ENCODE measurements at regions not wholly inside any gene's neighbourhood (a gene's known extent, or its start where the extent isn't known, plus 50 kb on each side); places are given as distances from the start of the nearest gene placed in this dataset.

GRCh38 chr1:63127376-63127775, 195.0 kb upstream of the FOXD3 start:
- H3K4me1 ChIP-seq = no peaks in the 10 kb centered on the region
- TF ChIP-seq POLR2A (IDR thresholded peaks at IDR 0.05) (no peak), CTCF (IDR thresholded peaks at IDR 0.05) (no peak)
- no peaks in the 10 kb centered on the region for H3K27me3 ChIP-seq
- DNase-seq = no peak
- intact Hi-C loops (cut with DNase I; ENCODE audit: low total_unique reads) = no loop called here
- no peaks in the 10 kb centered on the region for H3K36me3 ChIP-seq (ENCODE audit: low read depth, missing control alignments)
- H3K4me3 ChIP-seq = no peak overlapping the region
- H3K27ac ChIP-seq = no peak overlapping the region
- H3K9me3 ChIP-seq = no peaks in the 10 kb centered on the region
- WGBS, 2 donors = 53 to 54% methylated on average over 5 of the region's 5 CpGs

GRCh38 chr1:63128556-63128955, 193.8 kb upstream of the FOXD3 start:
- 58 to 66% methylated on average over 4 of the region's 4 CpGs for WGBS, 2 donors

GRCh38 chr1:63129184-63129583, 193.2 kb upstream of the FOXD3 start:
- 95 to 98% methylated on average over 1 of the region's 1 CpG for WGBS, 2 donors
- Histone ChIP-seq H3K36me3 (ENCODE audit: low read depth, missing control alignments) (no peaks in the 10 kb centered on the region), H3K27me3 (no peaks in the 10 kb centered on the region), H3K27ac (no peak overlapping the region), H3K4me3 (no peak overlapping the region), H3K9me3 (no peaks in the 10 kb centered on the region), H3K4me1 (no peaks in the 10 kb centered on the region)
- intact Hi-C loops (cut with DNase I; ENCODE audit: low total_unique reads) = no loop called here
- TF ChIP-seq CTCF (IDR thresholded peaks at IDR 0.05) = no peak
- TF ChIP-seq POLR2A (IDR thresholded peaks at IDR 0.05) = no peak
- no peak for DNase-seq

More at GRCh38 chr1:63128556-63128955, 193.8 kb upstream of the FOXD3 start:
- intact Hi-C loops (cut with DNase I; ENCODE audit: low total_unique reads) = no loop called here
- no peaks in the 10 kb centered on the region for H3K27me3 ChIP-seq
- H3K9me3 ChIP-seq = no peaks in the 10 kb centered on the region
- H3K27ac ChIP-seq = no peak overlapping the region
- TF ChIP-seq CTCF (IDR thresholded peaks at IDR 0.05) = no peak
- no peak for TF ChIP-seq POLR2A (IDR thresholded peaks at IDR 0.05)
- no peaks in the 10 kb centered on the region for H3K36me3 ChIP-seq (ENCODE audit: low read depth, missing control alignments)
- no peak for DNase-seq
- no peak overlapping the region for H3K4me3 ChIP-seq
- H3K4me1 ChIP-seq = no peaks in the 10 kb centered on the region

- Histone ChIP-seq H3K27ac (no peak overlapping the region), H3K27me3 (no peaks in the 10 kb centered on the region), H3K9me3 (no peaks in the 10 kb centered on the region), H3K4me1 (no peaks in the 10 kb centered on the region), H3K36me3 (ENCODE audit: low read depth, missing control alignments) (no peaks in the 10 kb centered on the region), H3K4me3 (no peak overlapping the region)
- intact Hi-C loops (cut with DNase I; ENCODE audit: low total_unique reads) = no loop called here
- no peak for DNase-seq
- no peak for TF ChIP-seq CTCF (IDR thresholded peaks at IDR 0.05)
- TF ChIP-seq POLR2A (IDR thresholded peaks at IDR 0.05) = no peak
- WGBS, 2 donors = 64 to 76% methylated on average over 2 of the region's 2 CpGs
These were observed 192.5 kb upstream of the FOXD3 start for GRCh38 chr1:63129855-63130254.

GRCh38 chr1:63134501-63135173, 187.7 kb upstream of the FOXD3 start:
- intact Hi-C loops (cut with DNase I; ENCODE audit: low total_unique reads) = no loop called here
- WGBS, 2 donors = 66 to 73% methylated on average over 6 of the region's 6 CpGs
- no peaks in the 10 kb centered on the region for H3K36me3 ChIP-seq (ENCODE audit: low read depth, missing control alignments)
- no peak overlapping the region for H3K27ac ChIP-seq
- no peaks in the 10 kb centered on the region for H3K9me3 ChIP-seq
- no peaks in the 10 kb centered on the region for H3K27me3 ChIP-seq
- TF ChIP-seq CTCF (IDR thresholded peaks at IDR 0.05) (no peak), POLR2A (IDR thresholded peaks at IDR 0.05) (no peak)
- DNase-seq = no peak
- H3K4me1 ChIP-seq = no peaks in the 10 kb centered on the region
- no peak overlapping the region for H3K4me3 ChIP-seq

All from testis (tissue), 2 donors.